IMR-90 (cell line): ENCODE measurements at regions not wholly inside any gene's neighbourhood (a gene's known extent, or its start where the extent isn't known, plus 50 kb on each side); places are given as distances from the start of the nearest gene placed in this dataset.

Experiments
- ATAC-seq: fragments of 200-7000 bp; cut with Tn5 transposase; 2 replicates; pipeline ENCODE4 v1.9.1; 2020; ENCODE audit warnings: low read depth, mild to moderate bottlenecking, moderate library complexity
- BruUV-seq: library from RNA; stranded (reverse); fragments of 400-500 nt; replicated peaks from 2 replicates; lab custom pipeline; 2021; lab: Mats Ljungman, UMichigan
- CTCF ChIA-PET: fragments of 300-600 bp; formaldehyde crosslinking; extraction: SDS; loops from one replicate; lab custom pipeline; 2021; ENCODE audit warnings: antibody characterized with exemption; lab: Yijun Ruan, JAX
- POLR2A ChIA-PET: fragments of 300-600 bp; sonication (Branson Sonifier 250); formaldehyde crosslinking; loops from one replicate; lab custom pipeline; 2022; ENCODE audit warnings: antibody characterized with exemption; ENCODE audit not compliant: unreplicated experiment; lab: Charles Lee
- DNase-seq: peaks from one replicate; pipeline ENCODE4 v3.0.0; 2013
- H2AFZ ChIP-seq: replicated peaks from 2 replicates; pipeline ENCODE3; 2013; ENCODE audit warnings: low read length, mild to moderate bottlenecking; ENCODE audit not compliant: poor library complexity
- H2AK5ac ChIP-seq: 2 replicates; pipeline ENCODE4 v1.6.1; 2013; ENCODE audit warnings: low read depth, low read length, inconsistent platforms
- H2AK9ac ChIP-seq: replicated peaks from 2 replicates; pipeline ENCODE3; 2013; ENCODE audit warnings: mild to moderate bottlenecking, low read depth, low read length, moderate library complexity; ENCODE audit not compliant: poor library complexity
- H2BK120ac ChIP-seq: 2 replicates; pipeline ENCODE4 v1.6.1; 2013; ENCODE audit warnings: low read depth, low read length, inconsistent platforms
- H2BK15ac ChIP-seq: 3 replicates; pipeline ENCODE4 v1.6.1; 2013; ENCODE audit warnings: low read depth, low read length, inconsistent platforms
- H2BK20ac ChIP-seq: 2 replicates; pipeline ENCODE4 v1.6.1; 2013; ENCODE audit warnings: low read depth, mild to moderate bottlenecking, inconsistent platforms, low read length, moderate library complexity
- H2BK5ac ChIP-seq: 2 replicates; pipeline ENCODE4 v1.6.1; 2013; ENCODE audit warnings: mild to moderate bottlenecking, low read depth, low read length, inconsistent platforms; ENCODE audit not compliant: poor library complexity, severe bottlenecking
- H3K14ac ChIP-seq: replicated peaks from 2 replicates; pipeline ENCODE4 v1.6.1; 2013; ENCODE audit warnings: low read depth, low read length, inconsistent platforms
- H3K18ac ChIP-seq: 2 replicates; pipeline ENCODE4 v1.6.1; 2013; ENCODE audit warnings: low read depth, low read length, control low read depth
- H3K23ac ChIP-seq: 2 replicates; pipeline ENCODE4 v1.6.1; 2013; ENCODE audit warnings: low read depth, low read length, inconsistent platforms
- H3K27ac ChIP-seq: 2 replicates; pipeline ENCODE4 v1.5.1; 2013; ENCODE audit warnings: mild to moderate bottlenecking, control low read depth, low read length; ENCODE audit not compliant: insufficient read depth
- H3K27me3 ChIP-seq: 2 replicates; pipeline ENCODE4 v1.6.1; 2013; ENCODE audit warnings: low read length; ENCODE audit not compliant: control insufficient read depth, insufficient read depth
- H3K36me3 ChIP-seq: 2 replicates; pipeline ENCODE4 v1.6.1; 2013; ENCODE audit warnings: low read length, mixed read lengths; ENCODE audit not compliant: control insufficient read depth, insufficient read depth
- H3K4ac ChIP-seq: 2 replicates; pipeline ENCODE4 v1.6.1; 2013; ENCODE audit warnings: low read depth, low read length, inconsistent platforms
- H3K4me1 ChIP-seq: 2 replicates; pipeline ENCODE4 v1.6.1; 2013; ENCODE audit warnings: low read length, mixed read lengths; ENCODE audit not compliant: control insufficient read depth, insufficient read depth
- H3K4me2 ChIP-seq: 2 replicates; pipeline ENCODE4 v1.6.1; 2013; ENCODE audit warnings: low read depth, mild to moderate bottlenecking, control low read depth, low read length, moderate library complexity
- H3K4me3 ChIP-seq: 2 replicates; pipeline ENCODE4 v1.5.1; 2013; ENCODE audit warnings: low read depth, mild to moderate bottlenecking, control low read depth, low read length, moderate library complexity; ENCODE audit not compliant: insufficient read depth
- H3K56ac ChIP-seq: 2 replicates; pipeline ENCODE4 v1.6.1; 2013; ENCODE audit warnings: low read length, inconsistent platforms; ENCODE audit not compliant: insufficient read depth; ENCODE audit errors: extremely low read depth
- H3K79me1 ChIP-seq, 2 experiments: 2 replicates each; pipeline ENCODE4 v1.6.1; 2013; ENCODE audit warnings: low read length in 2 of 2, inconsistent platforms in 1 of 2, low read depth in 1 of 2
- H3K9ac ChIP-seq: 2 replicates; pipeline ENCODE4 v1.6.1; 2013; ENCODE audit warnings: low read depth, low read length, control low read depth
- H3K9me1 ChIP-seq: 2 replicates; pipeline ENCODE4 v1.6.1; 2013; ENCODE audit warnings: low read length, inconsistent platforms; ENCODE audit not compliant: insufficient read depth
- H3K9me3 ChIP-seq: 2 replicates; pipeline ENCODE4 v1.6.1; 2013; ENCODE audit warnings: low read length; ENCODE audit not compliant: control insufficient read depth, insufficient read depth
- H4K20me1 ChIP-seq: 2 replicates; pipeline ENCODE4 v1.6.1; 2013; ENCODE audit warnings: low read length, inconsistent platforms; ENCODE audit not compliant: insufficient read depth
- H4K5ac ChIP-seq: 2 replicates; pipeline ENCODE4 v1.6.1; 2013; ENCODE audit warnings: mild to moderate bottlenecking, low read depth, low read length, control low read depth
- H4K8ac ChIP-seq, 2 experiments: 2 replicates each; pipeline ENCODE4 v1.6.1; 2013; ENCODE audit warnings: low read depth in 2 of 2, low read length in 2 of 2, control low read depth in 1 of 2, inconsistent platforms in 1 of 2
- H4K91ac ChIP-seq: 2 replicates; pipeline ENCODE4 v1.6.1; 2013; ENCODE audit warnings: low read depth, low read length, inconsistent platforms; ENCODE audit not compliant: insufficient read depth
- FOS ChIP-seq: fragments of 150-350 bp; IDR thresholded peaks from 2 replicates; pipeline ENCODE4 v1.6.1; 2016; ENCODE audit warnings: low read depth, low read length
- MAFK ChIP-seq: IDR thresholded peaks from 2 replicates; pipeline ENCODE4 v1.6.1; 2012; ENCODE audit warnings: low read depth, low read length, improper control_type of control experiment
- MAZ ChIP-seq: IDR thresholded peaks from 2 replicates; pipeline ENCODE4 v1.6.1; 2012; ENCODE audit warnings: low read depth, mild to moderate bottlenecking, low read length, improper control_type of control experiment, moderate library complexity, borderline replicate concordance
- MXI1 ChIP-seq: IDR thresholded peaks from 2 replicates; pipeline ENCODE4 v1.6.1; 2012; ENCODE audit warnings: low read depth, mild to moderate bottlenecking, low read length, moderate library complexity, borderline replicate concordance
- NFE2L2 ChIP-seq: fragments of 150-350 bp; IDR thresholded peaks from 2 replicates; pipeline ENCODE4 v1.6.1; 2016; ENCODE audit warnings: low read depth, mild to moderate bottlenecking, low read length
- RAD21 ChIP-seq: IDR thresholded peaks from 2 replicates; pipeline ENCODE4 v1.6.1; 2012; ENCODE audit warnings: low read length, improper control_type of control experiment
- RCOR1 ChIP-seq: IDR thresholded peaks from 2 replicates; pipeline ENCODE4 v1.6.1; 2012; ENCODE audit warnings: mild to moderate bottlenecking, low read length, improper control_type of control experiment; ENCODE audit not compliant: insufficient replicate concordance
- RFX5 ChIP-seq: IDR thresholded peaks from 2 replicates; pipeline ENCODE4 v1.8.0; 2012; ENCODE audit warnings: low read depth, mild to moderate bottlenecking, low read length, moderate library complexity
- dilution Hi-C: fragments of 300-500 bp; cut with HindIII; formaldehyde crosslinking; loops from one replicate; pipeline ENCODE4 v1.14.3; 2018; ENCODE audit warnings: low sequenced_read_pairs; ENCODE audit not compliant: unreplicated experiment
- in situ Hi-C: fragments of 300-500 bp; cut with MboI; formaldehyde crosslinking; loops from 3 replicates; pipeline ENCODE4 v1.14.3; 2019; ENCODE audit warnings: low sequenced_read_pairs, inconsistent platforms, mixed read lengths
- intact Hi-C: fragments of 100-400 bp; cut with micrococcal nuclease; formaldehyde crosslinking; loops from 2 replicates; pipeline ENCODE4 v1.10.0; 2022

- in situ Hi-C loops = no loop called here
- intact Hi-C loops = no loop called here
- Histone ChIP-seq H3K27ac (no peak overlapping the region), H3K36me3 (no peaks in the 10 kb centered on the region), H3K4ac (no peak overlapping the region), H3K4me1 (no peaks in the 10 kb centered on the region), H2BK120ac (no peak overlapping the region), H2AK9ac (no peak overlapping the region), H2BK20ac (no peak overlapping the region), H3K27me3 (no peaks in the 10 kb centered on the region; the same call in 1 of the 2 replicates), H4K20me1 (no peaks in the 10 kb centered on the region), H4K91ac (no peak overlapping the region), H3K79me1 (no peaks in the 10 kb centered on the region), H2BK15ac (no peak overlapping the region), H3K56ac (no peak overlapping the region), H3K9me3 (no peaks in the 10 kb centered on the region), H4K5ac (no peak overlapping the region), H3K9ac (no peak overlapping the region), H2AFZ (no peak overlapping the region), H3K9me1 (no peaks in the 10 kb centered on the region), H3K4me2 (no peak overlapping the region), H3K18ac (no peak overlapping the region), H3K23ac (no peak overlapping the region), H3K14ac (no peak overlapping the region), H3K4me3 (no peak overlapping the region), H4K8ac (no peak overlapping the region), H2AK5ac (no peak overlapping the region), H2BK5ac (no peak overlapping the region)
- ChIA-PET CTCF (no interaction called here), POLR2A (no interaction called here)
- TF ChIP-seq RCOR1 (no peak), NFE2L2 (no peak), FOS (no peak), RFX5 (no peak), MAZ (no peak), RAD21 (no peak), MXI1 (no peak), MAFK (no peak)
- BruUV-seq = no TSS peak
- dilution Hi-C loops = no loop called here
- ATAC-seq (no peak), DNase-seq (no peak)
These were observed 199.2 kb downstream of the RAD51AP2 start for GRCh38 chr2:17319090-17319489.
